ENCODE measurements at regions not wholly inside any gene's neighbourhood (a gene's known extent, or its start where the extent isn't known, plus 50 kb on each side); places are given as distances from the start of the nearest gene placed in this dataset.

DNA sequence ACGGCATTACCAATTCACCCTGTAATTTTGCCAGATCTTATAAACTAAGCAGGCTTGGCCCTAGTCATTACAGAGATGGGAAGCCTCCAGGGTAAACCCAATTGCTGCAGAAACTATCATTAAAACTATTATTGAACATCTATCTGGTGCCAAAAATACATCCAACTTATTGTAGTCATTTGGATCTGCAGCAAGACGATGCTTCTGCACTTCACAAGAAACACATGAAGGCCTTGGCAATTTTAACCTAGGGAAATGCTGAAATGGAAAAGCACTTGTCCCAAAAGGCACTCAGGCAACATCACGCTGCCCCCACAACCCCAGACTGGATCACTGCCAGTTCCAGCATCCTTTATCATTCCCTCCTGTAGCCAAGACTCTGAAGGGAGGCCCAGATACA, 85.3 kb upstream of the ACVR2A start:
- Histone ChIP-seq H3K36me3 (ENCODE audit: insufficient read depth, low read length) (no peaks in the 10 kb centered on the region), H3K27me3 (ENCODE audit: control insufficient read depth, insufficient read depth, low read length) (no peaks in the 10 kb centered on the region), H3K9ac (ENCODE audit: low read depth, low read length) (no peak overlapping the region), H3K9me3 (replicated peaks; ENCODE audit: low read length) (no peaks in the 10 kb centered on the region), H3K4me3 (ENCODE audit: low read length) (no peak overlapping the region), H3K4me1 (ENCODE audit: control insufficient read depth, insufficient read depth, low read length) (no peaks in the 10 kb centered on the region), H3K4me2 (ENCODE audit: low read length) (no peak overlapping the region)

GRCh38 chr2:147758821-147759220, 86.0 kb upstream of the ACVR2A start:
- H3K9me3 ChIP-seq (replicated peaks; ENCODE audit: low read length), result no peaks in the 10 kb centered on the region
- H3K27me3 ChIP-seq (ENCODE audit: control insufficient read depth, insufficient read depth, low read length), result no peaks in the 10 kb centered on the region
- H3K9ac ChIP-seq (ENCODE audit: low read depth, low read length), result no peak overlapping the region
- no peak overlapping the region for H3K4me3 ChIP-seq (ENCODE audit: low read length)
- H3K4me2 ChIP-seq (ENCODE audit: low read length), result no peak overlapping the region
- H3K36me3 ChIP-seq (ENCODE audit: insufficient read depth, low read length), result no peaks in the 10 kb centered on the region
- no peaks in the 10 kb centered on the region for H3K4me1 ChIP-seq (ENCODE audit: control insufficient read depth, insufficient read depth, low read length)

DNA sequence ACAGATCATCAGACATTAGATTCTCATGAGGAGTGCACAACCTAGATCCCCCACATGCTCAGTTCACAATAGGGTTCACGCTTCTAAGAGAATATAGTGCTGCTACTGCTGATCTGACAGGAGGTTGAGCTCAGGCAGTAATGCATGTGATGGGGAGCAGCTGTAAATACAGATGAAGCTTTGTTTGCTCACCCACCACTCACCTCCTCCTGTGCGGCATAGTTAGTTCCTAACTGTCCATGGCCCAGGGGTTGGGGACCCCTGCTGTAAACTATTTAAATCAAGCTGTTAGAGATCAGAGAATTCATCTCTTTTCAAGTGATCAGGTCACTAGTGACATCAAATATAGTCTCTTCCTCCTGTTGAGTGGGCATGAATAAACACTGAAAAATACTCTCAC, 88.8 kb upstream of the ACVR2A start:
- Histone ChIP-seq H3K4me2 (ENCODE audit: low read length) (no peak overlapping the region), H3K27me3 (ENCODE audit: control insufficient read depth, insufficient read depth, low read length) (no peaks in the 10 kb centered on the region), H3K36me3 (ENCODE audit: insufficient read depth, low read length) (no peaks in the 10 kb centered on the region), H3K4me1 (ENCODE audit: control insufficient read depth, insufficient read depth, low read length) (no peaks in the 10 kb centered on the region), H3K9ac (ENCODE audit: low read depth, low read length) (no peak overlapping the region), H3K9me3 (replicated peaks; ENCODE audit: low read length) (no peaks in the 10 kb centered on the region), H3K4me3 (ENCODE audit: low read length) (no peak overlapping the region)

DNA sequence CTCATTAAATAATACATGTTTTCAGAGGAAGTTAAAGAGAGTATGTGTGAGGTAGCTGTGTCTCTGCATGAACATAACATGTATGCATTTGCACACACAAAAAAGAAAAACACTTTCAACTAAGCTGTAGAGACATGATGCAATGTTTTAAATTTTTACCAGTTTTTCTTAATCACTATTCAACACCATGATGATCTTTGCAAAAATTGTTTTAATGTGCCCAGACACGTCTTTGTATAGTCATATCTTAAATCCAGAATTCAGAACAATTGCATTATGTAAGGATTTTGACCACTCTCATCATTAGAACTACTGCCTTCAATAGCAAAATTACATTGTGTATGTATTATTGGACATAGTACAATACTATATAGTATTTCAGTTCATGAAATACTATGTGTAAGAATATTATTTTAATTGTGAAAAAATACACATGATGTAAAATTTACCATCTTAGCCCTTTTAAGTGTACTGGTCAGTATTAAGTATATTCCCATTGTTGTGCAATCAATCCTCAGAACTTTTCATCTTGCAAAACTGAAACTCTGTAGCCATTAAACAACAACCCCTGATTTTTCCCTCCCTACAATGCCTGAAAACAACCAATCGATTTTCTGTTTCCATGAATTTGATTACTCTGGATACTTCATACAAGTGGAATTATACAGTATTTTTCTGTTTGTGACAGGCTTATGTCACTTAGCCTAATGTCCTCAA, 104.5 kb upstream of the ACVR2A start:
- H3K4me2 ChIP-seq (ENCODE audit: low read length), result no peak overlapping the region
- H3K9ac ChIP-seq (ENCODE audit: low read depth, low read length), result no peak overlapping the region
- H3K27me3 ChIP-seq (ENCODE audit: control insufficient read depth, insufficient read depth, low read length), result no peaks in the 10 kb centered on the region
- no peaks in the 10 kb centered on the region for H3K36me3 ChIP-seq (ENCODE audit: insufficient read depth, low read length)
- H3K9me3 ChIP-seq (replicated peaks; ENCODE audit: low read length), result no peaks in the 10 kb centered on the region
- no peaks in the 10 kb centered on the region for H3K4me1 ChIP-seq (ENCODE audit: control insufficient read depth, insufficient read depth, low read length)
- H3K4me3 ChIP-seq (ENCODE audit: low read length), result no peak overlapping the region

GRCh38 chr2:147739508-147739907, 105.3 kb upstream of the ACVR2A start:
- Histone ChIP-seq H3K36me3 (ENCODE audit: insufficient read depth, low read length) (no peaks in the 10 kb centered on the region), H3K4me2 (ENCODE audit: low read length) (no peak overlapping the region), H3K9ac (ENCODE audit: low read depth, low read length) (no peak overlapping the region), H3K4me1 (ENCODE audit: control insufficient read depth, insufficient read depth, low read length) (no peaks in the 10 kb centered on the region), H3K27me3 (ENCODE audit: control insufficient read depth, insufficient read depth, low read length) (no peaks in the 10 kb centered on the region), H3K4me3 (ENCODE audit: low read length) (no peak overlapping the region), H3K9me3 (replicated peaks; ENCODE audit: low read length) (no peaks in the 10 kb centered on the region)

- no peaks in the 10 kb centered on the region for H3K9me3 ChIP-seq (replicated peaks; ENCODE audit: low read length)
- no peak overlapping the region for H3K4me2 ChIP-seq (ENCODE audit: low read length)
- no peaks in the 10 kb centered on the region for H3K27me3 ChIP-seq (ENCODE audit: control insufficient read depth, insufficient read depth, low read length)
- no peak overlapping the region for H3K4me3 ChIP-seq (ENCODE audit: low read length)
- peaks cover 11% of the 10 kb centered on the region for H3K4me1 ChIP-seq (ENCODE audit: control insufficient read depth, insufficient read depth, low read length)
- no peaks in the 10 kb centered on the region for H3K36me3 ChIP-seq (ENCODE audit: insufficient read depth, low read length)
- H3K9ac ChIP-seq (ENCODE audit: low read depth, low read length), result no peak overlapping the region
Observed at GRCh38 chr2:147718831-147719230, 126.0 kb upstream of the ACVR2A start.

- Histone ChIP-seq H3K36me3 (ENCODE audit: insufficient read depth, low read length) (no peaks in the 10 kb centered on the region), H3K9ac (ENCODE audit: low read depth, low read length) (no peak overlapping the region), H3K4me2 (ENCODE audit: low read length) (no peak overlapping the region)
Observed at GRCh38 chr2:147716906-147717305, 127.9 kb upstream of the ACVR2A start.

DNA sequence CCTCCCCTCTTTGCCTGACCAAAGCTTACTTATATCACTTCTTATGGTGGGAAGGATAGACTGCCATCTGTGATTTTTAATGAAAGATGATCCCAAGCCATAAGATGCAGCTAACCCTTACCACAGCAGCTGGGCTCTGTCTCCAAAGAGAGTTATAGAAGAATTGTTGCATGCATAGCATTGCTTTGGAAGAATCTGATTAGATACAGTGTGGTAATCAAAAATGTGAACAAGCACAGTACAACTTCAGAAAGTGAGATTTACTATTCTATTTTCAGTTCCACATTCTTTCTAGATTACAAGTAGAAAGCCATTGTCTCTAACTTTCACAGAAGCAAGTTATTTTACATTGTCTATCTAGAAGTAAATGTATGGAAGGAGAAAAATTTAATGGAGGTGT, 129.0 kb upstream of the ACVR2A start:
- H3K9ac ChIP-seq (ENCODE audit: low read depth, low read length), result no peak overlapping the region
- H3K4me1 ChIP-seq (ENCODE audit: control insufficient read depth, insufficient read depth, low read length), result peaks cover 11% of the 10 kb centered on the region

More at GRCh38 chr2:147716906-147717305, 127.9 kb upstream of the ACVR2A start:
- Histone ChIP-seq H3K27me3 (ENCODE audit: control insufficient read depth, insufficient read depth, low read length) (no peaks in the 10 kb centered on the region), H3K9me3 (replicated peaks; ENCODE audit: low read length) (no peaks in the 10 kb centered on the region), H3K4me3 (ENCODE audit: low read length) (no peak overlapping the region), H3K4me1 (ENCODE audit: control insufficient read depth, insufficient read depth, low read length) (peaks cover 11% of the 10 kb centered on the region)

GRCh38 chr2:147714582-147714981, 130.2 kb upstream of the ACVR2A start:
- no peak overlapping the region for H3K4me3 ChIP-seq (ENCODE audit: low read length)
- H3K27me3 ChIP-seq (ENCODE audit: control insufficient read depth, insufficient read depth, low read length), result no peaks in the 10 kb centered on the region
- H3K36me3 ChIP-seq (ENCODE audit: insufficient read depth, low read length), result no peaks in the 10 kb centered on the region
- H3K4me2 ChIP-seq (ENCODE audit: low read length), result peak overlapping the region; percentile 32
- peaks cover 11% of the 10 kb centered on the region for H3K4me1 ChIP-seq (ENCODE audit: control insufficient read depth, insufficient read depth, low read length)
- no peak overlapping the region for H3K9ac ChIP-seq (ENCODE audit: low read depth, low read length)
- no peaks in the 10 kb centered on the region for H3K9me3 ChIP-seq (replicated peaks; ENCODE audit: low read length)

More for the DNA sequence above, 129.0 kb upstream of the ACVR2A start:
- Histone ChIP-seq H3K4me2 (ENCODE audit: low read length) (no peak overlapping the region), H3K4me3 (ENCODE audit: low read length) (no peak overlapping the region), H3K9me3 (replicated peaks; ENCODE audit: low read length) (no peaks in the 10 kb centered on the region), H3K27me3 (ENCODE audit: control insufficient read depth, insufficient read depth, low read length) (no peaks in the 10 kb centered on the region), H3K36me3 (ENCODE audit: insufficient read depth, low read length) (no peaks in the 10 kb centered on the region)

GRCh38 chr2:147713349-147713748, 131.5 kb upstream of the ACVR2A start:
- Histone ChIP-seq H3K4me1 (ENCODE audit: control insufficient read depth, insufficient read depth, low read length) (peaks cover 11% of the 10 kb centered on the region), H3K9ac (ENCODE audit: low read depth, low read length) (no peak overlapping the region), H3K4me2 (ENCODE audit: low read length) (no peak overlapping the region), H3K36me3 (ENCODE audit: insufficient read depth, low read length) (no peaks in the 10 kb centered on the region), H3K9me3 (replicated peaks; ENCODE audit: low read length) (no peaks in the 10 kb centered on the region), H3K27me3 (ENCODE audit: control insufficient read depth, insufficient read depth, low read length) (no peaks in the 10 kb centered on the region), H3K4me3 (ENCODE audit: low read length) (no peak overlapping the region)

DNA sequence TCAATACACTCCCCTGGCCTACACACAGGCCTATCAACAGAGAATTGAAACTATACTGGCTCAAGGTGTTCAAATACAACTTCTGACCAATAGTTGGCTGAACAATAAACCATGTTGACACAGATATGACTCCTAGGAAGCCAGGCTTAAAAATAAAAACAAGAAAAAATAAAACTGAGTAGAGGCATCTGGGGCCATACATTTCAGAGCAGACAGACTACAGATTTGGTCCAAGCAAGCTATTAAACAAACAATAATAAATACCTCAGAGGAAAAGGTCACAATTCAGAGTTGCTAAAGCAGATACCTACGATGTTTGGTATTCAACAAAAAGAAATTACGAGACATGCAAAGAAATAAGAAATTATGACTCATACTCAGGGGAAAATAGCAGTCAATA, 132.8 kb upstream of the ACVR2A start:
- no peaks in the 10 kb centered on the region for H3K9me3 ChIP-seq (replicated peaks; ENCODE audit: low read length)
- no peaks in the 10 kb centered on the region for H3K27me3 ChIP-seq (ENCODE audit: control insufficient read depth, insufficient read depth, low read length)
- no peak overlapping the region for H3K4me2 ChIP-seq (ENCODE audit: low read length)
- H3K9ac ChIP-seq (ENCODE audit: low read depth, low read length), result no peak overlapping the region
- H3K4me1 ChIP-seq (ENCODE audit: control insufficient read depth, insufficient read depth, low read length), result peaks cover 11% of the 10 kb centered on the region
- H3K4me3 ChIP-seq (ENCODE audit: low read length), result no peak overlapping the region
- H3K36me3 ChIP-seq (ENCODE audit: insufficient read depth, low read length), result no peaks in the 10 kb centered on the region

DNA sequence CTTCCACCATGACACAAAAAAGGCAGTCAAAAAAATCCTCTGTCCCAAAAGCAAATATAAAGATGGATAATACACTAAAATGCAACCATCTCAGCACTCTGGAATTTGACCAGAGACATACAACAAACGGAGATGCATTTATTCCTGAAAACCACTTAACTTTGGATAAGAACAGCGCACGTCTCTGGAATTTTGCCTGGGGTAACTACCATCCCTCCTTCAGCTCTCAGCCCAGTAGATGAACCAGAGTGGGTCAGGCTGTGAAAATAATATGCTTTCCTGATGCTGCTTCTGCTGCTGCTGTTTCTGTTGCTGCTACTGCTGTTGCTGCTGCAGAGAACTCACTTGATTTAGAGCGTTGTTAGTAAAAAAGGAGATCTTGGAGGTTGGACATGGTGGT, 133.8 kb upstream of the ACVR2A start:
- H3K27me3 ChIP-seq (ENCODE audit: control insufficient read depth, insufficient read depth, low read length), result no peaks in the 10 kb centered on the region
- H3K4me1 ChIP-seq (ENCODE audit: control insufficient read depth, insufficient read depth, low read length), result peaks cover 11% of the 10 kb centered on the region
- H3K9ac ChIP-seq (ENCODE audit: low read depth, low read length), result no peak overlapping the region
- no peak overlapping the region for H3K4me2 ChIP-seq (ENCODE audit: low read length)
- no peaks in the 10 kb centered on the region for H3K36me3 ChIP-seq (ENCODE audit: insufficient read depth, low read length)
- H3K4me3 ChIP-seq (ENCODE audit: low read length), result no peak overlapping the region
- no peaks in the 10 kb centered on the region for H3K9me3 ChIP-seq (replicated peaks; ENCODE audit: low read length)

Data from skeletal muscle satellite cell (primary cell).